C4-2B (cell line): ENCODE measurements at regions not wholly inside any gene's neighbourhood (a gene's known extent, or its start where the extent isn't known, plus 50 kb on each side); places are given as distances from the start of the nearest gene placed in this dataset.

Source experiments
- ZFX ChIP-seq: fragments of 450-650 bp; IDR thresholded peaks from 2 replicates; pipeline ENCODE4 v1.6.1; 2017
- TF ChIP-seq, protein P1 (sequence below): fragments of 450-650 bp; conservative IDR thresholded peaks from 2 replicates; pipeline ENCODE4 v1.5.1; 2017; ENCODE audit warnings: mild to moderate bottlenecking

GRCh38 chr1:187626056-187626455 lies 797.3 kb downstream of the PLA2G4A start:
- TF ChIP-seq, protein P1, sequence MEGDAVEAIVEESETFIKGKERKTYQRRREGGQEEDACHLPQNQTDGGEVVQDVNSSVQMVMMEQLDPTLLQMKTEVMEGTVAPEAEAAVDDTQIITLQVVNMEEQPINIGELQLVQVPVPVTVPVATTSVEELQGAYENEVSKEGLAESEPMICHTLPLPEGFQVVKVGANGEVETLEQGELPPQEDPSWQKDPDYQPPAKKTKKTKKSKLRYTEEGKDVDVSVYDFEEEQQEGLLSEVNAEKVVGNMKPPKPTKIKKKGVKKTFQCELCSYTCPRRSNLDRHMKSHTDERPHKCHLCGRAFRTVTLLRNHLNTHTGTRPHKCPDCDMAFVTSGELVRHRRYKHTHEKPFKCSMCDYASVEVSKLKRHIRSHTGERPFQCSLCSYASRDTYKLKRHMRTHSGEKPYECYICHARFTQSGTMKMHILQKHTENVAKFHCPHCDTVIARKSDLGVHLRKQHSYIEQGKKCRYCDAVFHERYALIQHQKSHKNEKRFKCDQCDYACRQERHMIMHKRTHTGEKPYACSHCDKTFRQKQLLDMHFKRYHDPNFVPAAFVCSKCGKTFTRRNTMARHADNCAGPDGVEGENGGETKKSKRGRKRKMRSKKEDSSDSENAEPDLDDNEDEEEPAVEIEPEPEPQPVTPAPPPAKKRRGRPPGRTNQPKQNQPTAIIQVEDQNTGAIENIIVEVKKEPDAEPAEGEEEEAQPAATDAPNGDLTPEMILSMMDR = no peak
- TF ChIP-seq ZFX = no peak
